ENCODE measurements at regions not wholly inside any gene's neighbourhood (a gene's known extent, or its start where the extent isn't known, plus 50 kb on each side); places are given as distances from the start of the nearest gene placed in this dataset.

- in situ Hi-C loops (cut with MboI; ENCODE audit: low sequenced_read_pairs), result no loop called here
These were observed 339.4 kb upstream of the GRM7 start for GRCh38 chr3:6521369-6522113.

- in situ Hi-C loops (cut with MboI; ENCODE audit: low sequenced_read_pairs), result no loop called here
These were observed 338.7 kb upstream of the GRM7 start for GRCh38 chr3:6522191-6522590.

- in situ Hi-C loops (cut with MboI; ENCODE audit: low sequenced_read_pairs), result no loop called here
These were observed 337.9 kb upstream of the GRM7 start for GRCh38 chr3:6523043-6523442.

- in situ Hi-C loops (cut with MboI; ENCODE audit: low sequenced_read_pairs), result no loop called here
These were observed 336.4 kb upstream of the GRM7 start for GRCh38 chr3:6524479-6524878.

- in situ Hi-C loops (cut with MboI; ENCODE audit: low sequenced_read_pairs), result no loop called here
These were observed 334.6 kb upstream of the GRM7 start for GRCh38 chr3:6526321-6526720.

GRCh38 chr3:6526861-6527260 lies 334.1 kb upstream of the GRM7 start:
- in situ Hi-C loops (cut with MboI; ENCODE audit: low sequenced_read_pairs), result no loop called here

GRCh38 chr3:6528951-6529350 lies 332.0 kb upstream of the GRM7 start:
- in situ Hi-C loops (cut with MboI; ENCODE audit: low sequenced_read_pairs), result no loop called here

- in situ Hi-C loops (cut with MboI; ENCODE audit: low sequenced_read_pairs), result no loop called here
These were observed 329.8 kb upstream of the GRM7 start for GRCh38 chr3:6531153-6531552.

- in situ Hi-C loops (cut with MboI; ENCODE audit: low sequenced_read_pairs), result no loop called here
These were observed 328.8 kb upstream of the GRM7 start for GRCh38 chr3:6532101-6532500.

- in situ Hi-C loops (cut with MboI; ENCODE audit: low sequenced_read_pairs), result no loop called here
These were observed 319.9 kb upstream of the GRM7 start for GRCh38 chr3:6540981-6541380.

GRCh38 chr3:6542795-6543194 lies 318.1 kb upstream of the GRM7 start:
- in situ Hi-C loops (cut with MboI; ENCODE audit: low sequenced_read_pairs), result no loop called here

GRCh38 chr3:6549296-6549695 lies 311.6 kb upstream of the GRM7 start:
- in situ Hi-C loops (cut with MboI; ENCODE audit: low sequenced_read_pairs), result no loop called here

- in situ Hi-C loops (cut with MboI; ENCODE audit: low sequenced_read_pairs), result no loop called here
These were observed 309.8 kb upstream of the GRM7 start for GRCh38 chr3:6551165-6551564.

GRCh38 chr3:6560259-6560658 lies 300.7 kb upstream of the GRM7 start:
- in situ Hi-C loops (cut with MboI; ENCODE audit: low sequenced_read_pairs), result no loop called here

GRCh38 chr3:6567241-6567640 lies 293.7 kb upstream of the GRM7 start:
- in situ Hi-C loops (cut with MboI; ENCODE audit: low sequenced_read_pairs), result no loop called here

GRCh38 chr3:6568999-6569493 lies 291.9 kb upstream of the GRM7 start:
- in situ Hi-C loops (cut with MboI; ENCODE audit: low sequenced_read_pairs), result no loop called here

- in situ Hi-C loops (cut with MboI; ENCODE audit: low sequenced_read_pairs), result no loop called here
These were observed 289.5 kb upstream of the GRM7 start for GRCh38 chr3:6571448-6571847.

GRCh38 chr3:6577584-6577983 lies 283.3 kb upstream of the GRM7 start:
- in situ Hi-C loops (cut with MboI; ENCODE audit: low sequenced_read_pairs), result no loop called here

- in situ Hi-C loops (cut with MboI; ENCODE audit: low sequenced_read_pairs), result no loop called here
These were observed 282.4 kb upstream of the GRM7 start for GRCh38 chr3:6578526-6578925.

- in situ Hi-C loops (cut with MboI; ENCODE audit: low sequenced_read_pairs), result no loop called here
These were observed 280.1 kb upstream of the GRM7 start for GRCh38 chr3:6580808-6581207.

GRCh38 chr3:6585360-6585759 lies 275.6 kb upstream of the GRM7 start:
- in situ Hi-C loops (cut with MboI; ENCODE audit: low sequenced_read_pairs), result no loop called here

- in situ Hi-C loops (cut with MboI; ENCODE audit: low sequenced_read_pairs), result no loop called here
These were observed 260.7 kb upstream of the GRM7 start for GRCh38 chr3:6600237-6600636.

GRCh38 chr3:6601374-6601773 lies 259.5 kb upstream of the GRM7 start:
- in situ Hi-C loops (cut with MboI; ENCODE audit: low sequenced_read_pairs), result no loop called here
